Neural cell (in vitro differentiated cells): ENCODE measurements at regions not wholly inside any gene's neighbourhood (a gene's known extent, or its start where the extent isn't known, plus 50 kb on each side); places are given as distances from the start of the nearest gene placed in this dataset.
"Not testable (repeated sequence)": the region's sequence is repeated elsewhere in the genome, so short reads cannot be mapped to it uniquely, and the experiment has no call there.

Experiments
- H2AFZ ChIP-seq: fragments of 200-600, 300-800 bp; sonication (generic), shearing (Covaris generic); 2 replicates; pipeline ENCODE4 v1.6.0; 2014; ENCODE audit warnings: low read depth, mild to moderate bottlenecking, antibody characterized with exemption, low read length, moderate library complexity
- H3F3A ChIP-seq: fragments of 200-600 bp; shearing (Covaris generic); 2 replicates; pipeline ENCODE4 v1.6.1; 2016; ENCODE audit warnings: mild to moderate bottlenecking, moderate library complexity, mixed read lengths, antibody characterized with exemption, low read length; ENCODE audit not compliant: insufficient read depth, poor library complexity, severe bottlenecking
- H3K27ac ChIP-seq: fragments of 200-600, 300-800 bp; sonication (generic), shearing (Covaris generic); 2 replicates; pipeline ENCODE4 v1.5.1; 2014; ENCODE audit warnings: mild to moderate bottlenecking, low read length, moderate library complexity
- H3K27me3 ChIP-seq: fragments of 300-800, 200-600 bp; sonication (generic), shearing (Covaris generic); 2 replicates; pipeline ENCODE4 v1.6.0; 2014; ENCODE audit warnings: mild to moderate bottlenecking, low read depth, low read length, moderate library complexity; ENCODE audit not compliant: insufficient read depth
- H3K36me3 ChIP-seq: fragments of 300-800, 200-600 bp; sonication (generic), shearing (Covaris generic); 2 replicates; pipeline ENCODE4 v1.5.1; 2014; ENCODE audit warnings: mild to moderate bottlenecking, antibody characterized with exemption, low read length, moderate library complexity; ENCODE audit not compliant: insufficient read depth
- H3K4me2 ChIP-seq: fragments of 300-800, 200-600 bp; sonication (generic), shearing (Covaris generic); 2 replicates; pipeline ENCODE4 v1.6.0; 2014; ENCODE audit warnings: mild to moderate bottlenecking, low read length
- H3K4me3 ChIP-seq: fragments of 300-800, 200-600 bp; sonication (generic), shearing (Covaris generic); 2 replicates; pipeline ENCODE4 v1.5.1; 2014; ENCODE audit warnings: mild to moderate bottlenecking, low read length, moderate library complexity
- H3K79me2 ChIP-seq: fragments of 200-600 bp; shearing (Covaris generic); replicated peaks from 2 replicates; pipeline ENCODE4 v1.6.0; 2014; ENCODE audit warnings: mild to moderate bottlenecking, low read length, moderate library complexity; ENCODE audit not compliant: insufficient read depth
- H3K9ac ChIP-seq: fragments of 300-800, 200-600 bp; sonication (generic), shearing (Covaris generic); 2 replicates; pipeline ENCODE4 v1.6.1; 2016; ENCODE audit warnings: mild to moderate bottlenecking, low read length, mixed read lengths
- H3K9me2 ChIP-seq: fragments of 200-600 bp; shearing (Covaris generic); 2 replicates; pipeline ENCODE4 v1.6.1; 2016; ENCODE audit warnings: mild to moderate bottlenecking, low read length, mixed read lengths; ENCODE audit not compliant: insufficient read depth
- H3K9me3 ChIP-seq: fragments of 200-600, 300-800 bp; sonication (generic), shearing (Covaris generic); 2 replicates; pipeline ENCODE4 v1.6.1; 2016; ENCODE audit warnings: mild to moderate bottlenecking, mixed run types, low read length, moderate library complexity, mixed read lengths
- H4K20me1 ChIP-seq: fragments of 200-600 bp; shearing (Covaris generic); 2 replicates; pipeline ENCODE4 v1.6.1; 2016; ENCODE audit warnings: mild to moderate bottlenecking, mixed run types; ENCODE audit not compliant: insufficient read depth
- CTCF ChIP-seq: fragments of 450-650 bp; IDR thresholded peaks from 2 replicates; pipeline ENCODE4 v1.5.1; 2014; ENCODE audit warnings: antibody characterized with exemption, mild to moderate bottlenecking, moderate library complexity; ENCODE audit not compliant: poor library complexity, severe bottlenecking
- EP300 ChIP-seq: fragments of 450-650 bp; conservative IDR thresholded peaks from 2 replicates; pipeline ENCODE4 v1.6.1; 2014; ENCODE audit warnings: antibody characterized with exemption, mild to moderate bottlenecking, moderate library complexity; ENCODE audit not compliant: poor library complexity, severe bottlenecking
- EZH2 ChIP-seq: fragments of 200-600, 300-800 bp; shearing (Covaris generic), sonication (generic); IDR thresholded peaks from 2 replicates; pipeline ENCODE4 v1.6.1; 2014; ENCODE audit warnings: antibody characterized with exemption, low read length, borderline replicate concordance, mild to moderate bottlenecking; ENCODE audit not compliant: insufficient read depth, poor library complexity, severe bottlenecking
- MXI1 ChIP-seq: fragments of 450-650 bp; conservative IDR thresholded peaks from 2 replicates; pipeline ENCODE4 v1.6.1; 2014; ENCODE audit warnings: antibody characterized with exemption, mild to moderate bottlenecking; ENCODE audit not compliant: poor library complexity, severe bottlenecking
- POLR2AphosphoS5 ChIP-seq: IDR thresholded peaks from 2 replicates; pipeline ENCODE4 v1.6.1; 2012
- RAD21 ChIP-seq: fragments of 450-650 bp; conservative IDR thresholded peaks from 2 replicates; pipeline ENCODE4 v1.6.1; 2014; ENCODE audit warnings: antibody characterized with exemption, mild to moderate bottlenecking, moderate library complexity
- REST ChIP-seq: IDR thresholded peaks from 2 replicates; pipeline ENCODE4 v1.6.1; 2012; ENCODE audit warnings: borderline replicate concordance
- SMC3 ChIP-seq: fragments of 450-650 bp; conservative IDR thresholded peaks from 2 replicates; pipeline ENCODE4 v1.6.1; 2014; ENCODE audit warnings: antibody characterized with exemption, mild to moderate bottlenecking, moderate library complexity; ENCODE audit not compliant: poor library complexity
- TAF1 ChIP-seq: IDR thresholded peaks from 2 replicates; pipeline ENCODE4 v1.6.1; 2012; ENCODE audit warnings: low read depth

GRCh38 chr18:68172842-68173549, 541.9 kb downstream of the TMX3 start:
- no peak overlapping the region for H2AFZ ChIP-seq
- no peak overlapping the region for H3K4me2 ChIP-seq
- H3K9me3 ChIP-seq = no peaks in the 10 kb centered on the region
- no peaks in the 10 kb centered on the region for H4K20me1 ChIP-seq
- no peaks in the 10 kb centered on the region for H3K9me2 ChIP-seq
- no peaks in the 10 kb centered on the region for H3K79me2 ChIP-seq
- no peaks in the 10 kb centered on the region for H3F3A ChIP-seq
- H3K4me3 ChIP-seq = no peak overlapping the region
- H3K27ac ChIP-seq = no peak overlapping the region
- TF ChIP-seq TAF1 (no peak), EP300 (no peak), SMC3 (no peak), POLR2AphosphoS5 (no peak), REST (no peak), EZH2 (no peak), RAD21 (no peak), CTCF (no peak), MXI1 (no peak)
- no peak overlapping the region for H3K9ac ChIP-seq
- H3K27me3 ChIP-seq = no peaks in the 10 kb centered on the region
- H3K36me3 ChIP-seq = no peaks in the 10 kb centered on the region

- no peaks in the 10 kb centered on the region for H3K27me3 ChIP-seq
- no peaks in the 10 kb centered on the region for H3F3A ChIP-seq
- no peaks in the 10 kb centered on the region for H4K20me1 ChIP-seq
- no peak for TF ChIP-seq MXI1
- no peak for TF ChIP-seq RAD21
- TF ChIP-seq TAF1 = no peak
- TF ChIP-seq CTCF = no peak
- no peak for TF ChIP-seq REST
- TF ChIP-seq SMC3 = no peak
- TF ChIP-seq EP300 = no peak
- no peak for TF ChIP-seq POLR2AphosphoS5
- TF ChIP-seq EZH2 = no peak
- H3K27ac ChIP-seq = no peak overlapping the region
- H3K36me3 ChIP-seq = no peaks in the 10 kb centered on the region
- no peak overlapping the region for H2AFZ ChIP-seq
- H3K9me2 ChIP-seq = no peaks in the 10 kb centered on the region
- no peak overlapping the region for H3K4me2 ChIP-seq
- no peak overlapping the region for H3K9ac ChIP-seq
- H3K4me3 ChIP-seq = no peak overlapping the region
- no peaks in the 10 kb centered on the region for H3K79me2 ChIP-seq
- H3K9me3 ChIP-seq = no peaks in the 10 kb centered on the region
Observed at GRCh38 chr18:68164909-68165308, 550.0 kb downstream of the TMX3 start.

- H3K9ac ChIP-seq, H3K27me3 ChIP-seq, H3K27ac ChIP-seq, H4K20me1 ChIP-seq, H3K4me2 ChIP-seq, H3F3A ChIP-seq, H2AFZ ChIP-seq, H3K4me3 ChIP-seq, H3K9me2 ChIP-seq, H3K36me3 ChIP-seq, H3K79me2 ChIP-seq, H3K9me3 ChIP-seq: not testable (repeated sequence)
Observed at GRCh38 chr18:68153821-68154220, 561.1 kb downstream of the TMX3 start.
